GM12878 (cell line): ENCODE measurements at regions not wholly inside any gene's neighbourhood (a gene's known extent, or its start where the extent isn't known, plus 50 kb on each side); places are given as distances from the start of the nearest gene placed in this dataset.

Source experiments
- ATAC-seq: fragments of 200-7000 bp; cut with Tn5 transposase; 3 replicates; pipeline ENCODE4 v1.9.1; 2020; ENCODE audit warnings: mild to moderate bottlenecking, moderate library complexity
- BruUV-seq: library from RNA; stranded (reverse); fragments of 400-500 nt; replicated peaks from 2 replicates; lab custom pipeline; 2021; lab: Mats Ljungman, UMichigan
- CTCF ChIA-PET: fragments of 300-600 bp; sonication (Branson Sonifier 250); formaldehyde crosslinking; extraction: SDS; loops from one replicate; lab custom pipeline; 2021; ENCODE audit warnings: inconsistent platforms; lab: Yijun Ruan, JAX
- POLR2A ChIA-PET: fragments of 350-600 bp; formaldehyde crosslinking; extraction: SDS; loops from one replicate; lab custom pipeline; 2021; ENCODE audit warnings: inconsistent platforms; lab: Charles Lee
- RAD21 ChIA-PET: fragments of 300-600 bp; sonication (Branson Sonifier 250); formaldehyde crosslinking; loops from one replicate; lab custom pipeline; 2023; ENCODE audit warnings: antibody characterized with exemption; ENCODE audit not compliant: unreplicated experiment; lab: Charles Lee
- SMC1A ChIA-PET: fragments of 300-600 bp; sonication (Branson Sonifier 250); formaldehyde crosslinking; loops from one replicate; lab custom pipeline; 2023; ENCODE audit not compliant: unreplicated experiment, uncharacterized antibody; lab: Charles Lee
- DNase-seq: peaks from one replicate; pipeline ENCODE4 v3.0.0-alpha.2; 2011; ENCODE audit warnings: low read depth, low spot score
- FAIRE-seq: peaks from 3 replicates; lab custom pipeline; 2011; peaks lifted over from hg19 to GRCh38; lab: Jason Lieb, UNC
- H2AFZ ChIP-seq: 2 replicates; pipeline ENCODE4 v1.6.0; 2011; ENCODE audit warnings: low read depth, low read length, control low read depth; ENCODE audit not compliant: control insufficient read depth
- H3K27ac ChIP-seq: 2 replicates; pipeline ENCODE4 v1.5.1; 2011; ENCODE audit warnings: control low read depth; ENCODE audit not compliant: control insufficient read depth, insufficient read depth
- H3K27me3 ChIP-seq, 2 experiments: replicated peaks in 1 of 2; 2 replicates each; pipeline versions ENCODE4 v1.6.0 to v1.6.1; 2011; ENCODE audit warnings: low read length in 1 of 2; ENCODE audit not compliant: control insufficient read depth in 2 of 2, insufficient read depth in 2 of 2
- H3K36me3 ChIP-seq, 2 experiments: 2 replicates each; pipeline ENCODE4 v1.5.1; 2011; ENCODE audit warnings: low read length in 1 of 2; ENCODE audit not compliant: control insufficient read depth in 2 of 2, insufficient read depth in 2 of 2
- H3K4me1 ChIP-seq: 2 replicates; pipeline ENCODE4 v1.6.1; 2011; ENCODE audit warnings: mild to moderate bottlenecking, low read length, moderate library complexity, mixed read lengths; ENCODE audit not compliant: control insufficient read depth, insufficient read depth
- H3K4me2 ChIP-seq: 2 replicates; pipeline ENCODE4 v1.6.0; 2011; ENCODE audit warnings: control low read depth; ENCODE audit not compliant: control insufficient read depth, insufficient read depth
- H3K4me3 ChIP-seq: fragments of 200-600 bp; sonication (generic); 2 replicates; pipeline ENCODE4 v1.5.1; 2016
- H3K79me2 ChIP-seq: 2 replicates; pipeline ENCODE4 v1.6.0; 2011; ENCODE audit warnings: low read length; ENCODE audit not compliant: control insufficient read depth, insufficient read depth
- H3K9ac ChIP-seq: 2 replicates; pipeline ENCODE4 v1.8.0; 2011; ENCODE audit warnings: low read length, control low read depth, mixed read lengths; ENCODE audit not compliant: control insufficient read depth, insufficient read depth
- H3K9me3 ChIP-seq: replicated peaks from 3 replicates; pipeline ENCODE4 v1.5.1; 2011; ENCODE audit warnings: mild to moderate bottlenecking, low read length; ENCODE audit not compliant: control insufficient read depth, insufficient read depth
- H4K20me1 ChIP-seq: 2 replicates; pipeline ENCODE4 v1.6.0; 2011; ENCODE audit not compliant: control insufficient read depth, insufficient read depth
- BCLAF1 ChIP-seq: fragments of 450-650 bp; IDR thresholded peaks from 2 replicates; pipeline ENCODE4 v1.6.1; 2017; ENCODE audit warnings: antibody characterized with exemption, mild to moderate bottlenecking, moderate library complexity
- CREB1 ChIP-seq: IDR thresholded peaks from 2 replicates; pipeline ENCODE4 v1.6.1; 2012; ENCODE audit warnings: low read depth, mild to moderate bottlenecking, inconsistent platforms
- MTA2 ChIP-seq: fragments of 450-650 bp; IDR thresholded peaks from 2 replicates; pipeline ENCODE4 v1.6.1; 2016; ENCODE audit warnings: low read depth, mild to moderate bottlenecking, moderate library complexity
- NFIC ChIP-seq: IDR thresholded peaks from 2 replicates; pipeline ENCODE4 v1.6.1; 2012; ENCODE audit warnings: low read depth, mild to moderate bottlenecking, inconsistent platforms, low read length, moderate library complexity
- SUPT20H ChIP-seq: IDR thresholded peaks from 2 replicates; pipeline ENCODE4 v1.6.1; 2011; ENCODE audit warnings: low read depth, mild to moderate bottlenecking, low read length, moderate library complexity, borderline replicate concordance; ENCODE audit not compliant: control insufficient read depth
- ZBTB4 ChIP-seq: fragments of 450-650 bp; formaldehyde crosslinking; IDR thresholded peaks from 2 replicates; pipeline ENCODE4 v1.4.0; 2022; ENCODE audit warnings: mild to moderate bottlenecking, moderate library complexity
- in situ Hi-C: fragments of 300-500 bp; cut with MboI; formaldehyde crosslinking; loops from 9 replicates; pipeline ENCODE4 v1.14.3; 2018; ENCODE audit warnings: mixed read lengths
- intact Hi-C: fragments of 100-400 bp; cut with micrococcal nuclease; formaldehyde crosslinking; loops from one replicate; pipeline ENCODE4 v1.14.2; 2022; ENCODE audit not compliant: unreplicated experiment

GRCh38 chr15:29922191-29922590 lies 99.9 kb upstream of the TJP1 start:
- no peak for ATAC-seq
- no peak overlapping the region for H2AFZ ChIP-seq

More at GRCh38 chr15:29922191-29922590, 99.9 kb upstream of the TJP1 start:
- Histone ChIP-seq H3K27ac (no peak overlapping the region), H3K27me3 (no peaks in the 10 kb centered on the region; a peak in 2 of 4 replicates), H3K4me3 (no peak overlapping the region), H4K20me1 (no peaks in the 10 kb centered on the region), H3K36me3 (no peaks in the 10 kb centered on the region), H3K79me2 (no peaks in the 10 kb centered on the region), H3K4me1 (no peaks in the 10 kb centered on the region), H3K9ac (no peak overlapping the region), H3K4me2 (no peak overlapping the region), H3K9me3 (no peaks in the 10 kb centered on the region)
- ChIA-PET RAD21 (no interaction called here), SMC1A (no interaction called here), CTCF (no interaction called here), POLR2A (no interaction called here)
- DNase-seq (no peak), FAIRE-seq (no peak)
- in situ Hi-C loops = no loop called here
- intact Hi-C loops = no loop called here
- BruUV-seq = no TSS peak
- TF ChIP-seq SUPT20H (no peak), BCLAF1 (no peak), NFIC (no peak), ZBTB4 (CRISPR knock-in tag) (no peak), MTA2 (no peak), CREB1 (no peak)
